ENCODE measurements at regions not wholly inside any gene's neighbourhood (a gene's known extent, or its start where the extent isn't known, plus 50 kb on each side); places are given as distances from the start of the nearest gene placed in this dataset.

DNA sequence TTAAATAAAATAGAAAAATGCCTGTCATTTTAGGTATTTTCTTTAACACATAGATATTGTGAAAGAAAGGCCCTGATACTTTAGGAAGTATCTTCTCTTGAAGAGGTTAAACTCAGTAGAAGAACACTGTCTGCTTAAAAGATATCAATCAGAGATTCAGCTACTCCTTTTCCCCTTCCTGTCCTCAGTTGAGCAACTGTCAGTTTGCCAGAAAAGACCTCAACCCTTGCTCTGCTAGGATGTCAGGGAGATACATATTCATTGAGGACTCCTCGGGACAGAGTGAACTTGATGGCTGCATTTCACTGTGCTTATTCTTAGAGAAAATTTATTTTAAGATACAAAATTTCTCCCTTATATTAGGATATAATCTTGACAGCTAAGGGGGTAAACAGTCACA, 173.6 kb upstream of the CACNA2D1 start:
- H3K27ac Mint-ChIP-seq: no peak overlapping the region
- H3K36me3 Mint-ChIP-seq: no peaks in the 10 kb centered on the region
- no peak overlapping the region for H3K4me3 Mint-ChIP-seq
- H3K4me1 Mint-ChIP-seq: peaks cover 0 to 3% (median 0%) of the 10 kb centered on the region in 3 donors
- WGBS (ENCODE audit: insufficient coverage): no CpG with 5 or more reads among the region's 1 CpG
- Histone ChIP-seq H3K36me3 (ENCODE audit: control insufficient read depth in 2 of 2, extremely low read depth in 1 of 2, insufficient read depth in 1 of 2, low read length in 1 of 2) (no peaks in the 10 kb centered on the region), H3K27ac (ENCODE audit: low read length) (no peak overlapping the region), H3K9me3 (no peaks in the 10 kb centered on the region), H3K4me1 (ENCODE audit: control insufficient read depth in 1 of 2, extremely low read depth in 1 of 2, insufficient read depth in 2 of 2, low read length in 2 of 2) (no peaks in the 10 kb centered on the region), H3K4me3 (ENCODE audit: control insufficient read depth in 1 of 2, extremely low read depth in 1 of 2, low read length in 1 of 2) (no peak overlapping the region), H3K27me3 (replicated peaks in 1 of 2; ENCODE audit: control insufficient read depth in 2 of 2, extremely low read depth in 1 of 2, insufficient read depth in 2 of 2, low read length in 1 of 2) (no peaks in the 10 kb centered on the region)
- ATAC-seq (replicated peaks in 1 of 4) (no peak), DNase-seq (no peak)
- H3K27me3 Mint-ChIP-seq: no peaks in the 10 kb centered on the region
- POLR2A ChIA-PET: no interaction called here
- CTCF ChIA-PET: no interaction called here
- peaks cover 5 to 12% (median 11%) of the 10 kb centered on the region in 3 donors for H3K9me3 Mint-ChIP-seq

DNA sequence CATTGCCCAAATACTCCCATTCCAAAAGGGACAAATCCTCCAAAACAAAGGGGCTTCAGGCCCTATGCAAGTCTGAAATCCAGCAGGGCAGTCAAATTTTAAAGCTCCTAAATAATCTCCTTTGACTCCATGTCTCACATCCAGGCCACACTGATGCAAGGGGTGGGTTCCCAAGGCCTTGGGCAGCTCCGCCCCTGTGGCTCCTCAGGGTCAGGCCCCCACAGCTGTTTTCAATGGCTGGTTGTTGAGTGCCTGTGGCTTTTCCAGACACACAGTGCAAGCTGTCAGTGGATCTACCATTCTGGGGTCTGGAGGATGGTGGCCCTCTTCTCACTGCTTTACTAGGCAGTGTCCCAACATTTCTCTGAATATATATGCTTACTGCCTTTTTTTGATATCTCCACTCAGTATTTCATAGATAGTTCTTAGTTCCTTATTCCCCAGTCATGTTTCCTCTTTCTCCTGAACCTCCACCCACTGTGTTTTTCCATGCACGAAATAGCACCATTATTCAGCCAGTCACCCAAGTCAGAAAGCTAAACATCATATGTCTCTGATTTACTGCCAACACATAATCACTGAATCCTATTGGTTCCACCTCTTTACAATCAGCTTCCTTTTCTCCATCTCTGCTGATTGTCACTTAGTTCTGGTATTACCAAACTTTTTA, 172.6 kb upstream of the CACNA2D1 start:
- Histone ChIP-seq H3K27ac (ENCODE audit: low read length) (no peak overlapping the region), H3K9me3 (no peaks in the 10 kb centered on the region), H3K4me3 (ENCODE audit: control insufficient read depth in 1 of 2, extremely low read depth in 1 of 2, low read length in 1 of 2) (no peak overlapping the region), H3K36me3 (ENCODE audit: control insufficient read depth in 2 of 2, extremely low read depth in 1 of 2, insufficient read depth in 1 of 2, low read length in 1 of 2) (no peaks in the 10 kb centered on the region), H3K4me1 (ENCODE audit: control insufficient read depth in 1 of 2, extremely low read depth in 1 of 2, insufficient read depth in 2 of 2, low read length in 2 of 2) (no peaks in the 10 kb centered on the region), H3K27me3 (replicated peaks in 1 of 2; ENCODE audit: control insufficient read depth in 2 of 2, extremely low read depth in 1 of 2, insufficient read depth in 2 of 2, low read length in 1 of 2) (no peaks in the 10 kb centered on the region)
- ChIA-PET CTCF (no interaction called here), POLR2A (no interaction called here)
- peaks cover 4 to 8% (median 5%) of the 10 kb centered on the region in 3 donors for H3K9me3 Mint-ChIP-seq
- no peak for DNase-seq
- no peaks in the 10 kb centered on the region for H3K27me3 Mint-ChIP-seq
- H3K27ac Mint-ChIP-seq: no peak overlapping the region
- H3K36me3 Mint-ChIP-seq: no peaks in the 10 kb centered on the region
- H3K4me1 Mint-ChIP-seq: peaks cover 0 to 3% (median 0%) of the 10 kb centered on the region in 3 donors
- 63% methylated on average over 1 of the region's 2 CpGs for WGBS (ENCODE audit: insufficient coverage)
- no peak for ATAC-seq (replicated peaks in 1 of 4)
- H3K4me3 Mint-ChIP-seq: no peak overlapping the region

DNA sequence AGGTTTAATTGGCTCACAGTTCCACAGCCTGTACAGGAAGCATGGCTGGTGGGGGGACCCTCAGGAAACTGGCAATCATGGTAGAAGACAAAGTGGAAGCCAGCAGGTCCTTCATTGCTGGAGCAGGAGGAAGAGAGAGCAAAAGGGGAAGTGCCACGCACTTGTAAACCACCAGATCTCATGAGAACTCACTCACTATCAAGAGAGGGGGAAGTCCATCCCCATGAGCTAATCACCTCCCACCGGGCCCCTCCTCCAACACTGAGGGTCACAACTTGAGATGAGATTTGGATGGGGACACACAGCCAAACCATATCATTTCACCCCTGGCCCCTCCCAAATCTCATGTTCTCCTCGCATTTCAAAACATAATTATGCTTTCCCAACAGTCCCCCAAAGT, 171.9 kb upstream of the CACNA2D1 start:
- Mint-ChIP-seq H3K9me3 (peaks cover 0 to 5% (median 0%) of the 10 kb centered on the region in 3 donors), H3K27me3 (no peaks in the 10 kb centered on the region), H3K4me1 (peaks cover 0 to 3% (median 0%) of the 10 kb centered on the region in 3 donors), H3K4me3 (no peak overlapping the region), H3K36me3 (no peaks in the 10 kb centered on the region), H3K27ac (no peak overlapping the region)
- DNase-seq: no peak
- Histone ChIP-seq H3K4me3 (ENCODE audit: control insufficient read depth in 1 of 2, extremely low read depth in 1 of 2, low read length in 1 of 2) (no peak overlapping the region), H3K9me3 (no peaks in the 10 kb centered on the region), H3K27ac (ENCODE audit: low read length) (no peak overlapping the region), H3K4me1 (ENCODE audit: control insufficient read depth in 1 of 2, extremely low read depth in 1 of 2, insufficient read depth in 2 of 2, low read length in 2 of 2) (no peaks in the 10 kb centered on the region), H3K27me3 (replicated peaks in 1 of 2; ENCODE audit: control insufficient read depth in 2 of 2, extremely low read depth in 1 of 2, insufficient read depth in 2 of 2, low read length in 1 of 2) (no peaks in the 10 kb centered on the region), H3K36me3 (ENCODE audit: control insufficient read depth in 2 of 2, extremely low read depth in 1 of 2, insufficient read depth in 1 of 2, low read length in 1 of 2) (no peaks in the 10 kb centered on the region)
- POLR2A ChIA-PET: no interaction called here
- CTCF ChIA-PET: no interaction called here
- ATAC-seq (replicated peaks in 1 of 4): no peak
- WGBS (ENCODE audit: insufficient coverage): 53% methylated on average over 2 of the region's 3 CpGs

DNA sequence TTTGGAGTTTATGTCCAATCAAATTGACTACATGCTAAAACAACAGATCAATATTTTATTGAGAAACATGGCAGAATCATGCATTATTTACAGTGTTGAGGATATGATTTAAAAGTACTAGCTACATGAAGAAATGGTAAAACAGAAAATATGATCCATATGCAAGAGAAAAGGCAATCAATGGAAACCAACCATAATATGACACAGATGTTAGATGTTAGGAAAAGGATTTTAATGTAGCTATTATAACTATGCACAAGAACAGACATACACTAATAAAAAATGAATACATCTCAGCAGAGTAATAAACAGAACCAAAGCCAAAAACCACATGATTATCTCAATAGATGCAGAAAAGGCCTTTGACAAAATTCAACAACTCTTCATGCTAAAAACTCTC, 166.2 kb upstream of the CACNA2D1 start:
- ChIA-PET CTCF (interaction anchor here in 1 of 2 donors (0.7 kb wide), 1 partner anchor 15 kb away, joined by 3 read pairs; no protein-coding TSS in a partner anchor), POLR2A (no interaction called here)
- Mint-ChIP-seq H3K4me1 (no peaks in the 10 kb centered on the region), H3K4me3 (no peak overlapping the region), H3K9me3 (peaks cover 0 to 5% (median 5%) of the 10 kb centered on the region in 3 donors), H3K27ac (no peak overlapping the region), H3K36me3 (no peaks in the 10 kb centered on the region), H3K27me3 (no peaks in the 10 kb centered on the region)
- H3K27ac ChIP-seq (ENCODE audit: low read length): no peak overlapping the region
- H3K36me3 ChIP-seq (ENCODE audit: control insufficient read depth in 2 of 2, extremely low read depth in 1 of 2, insufficient read depth in 1 of 2, low read length in 1 of 2): no peaks in the 10 kb centered on the region
- DNase-seq: no peak
- H3K27me3 ChIP-seq (replicated peaks in 1 of 2; ENCODE audit: control insufficient read depth in 2 of 2, extremely low read depth in 1 of 2, insufficient read depth in 2 of 2, low read length in 1 of 2): no peaks in the 10 kb centered on the region
- no peak for ATAC-seq (replicated peaks in 1 of 4)
- H3K4me3 ChIP-seq (ENCODE audit: control insufficient read depth in 1 of 2, extremely low read depth in 1 of 2, low read length in 1 of 2): no peak overlapping the region
- no peaks in the 10 kb centered on the region for H3K9me3 ChIP-seq
- H3K4me1 ChIP-seq (ENCODE audit: control insufficient read depth in 1 of 2, extremely low read depth in 1 of 2, insufficient read depth in 2 of 2, low read length in 2 of 2): no peaks in the 10 kb centered on the region

DNA sequence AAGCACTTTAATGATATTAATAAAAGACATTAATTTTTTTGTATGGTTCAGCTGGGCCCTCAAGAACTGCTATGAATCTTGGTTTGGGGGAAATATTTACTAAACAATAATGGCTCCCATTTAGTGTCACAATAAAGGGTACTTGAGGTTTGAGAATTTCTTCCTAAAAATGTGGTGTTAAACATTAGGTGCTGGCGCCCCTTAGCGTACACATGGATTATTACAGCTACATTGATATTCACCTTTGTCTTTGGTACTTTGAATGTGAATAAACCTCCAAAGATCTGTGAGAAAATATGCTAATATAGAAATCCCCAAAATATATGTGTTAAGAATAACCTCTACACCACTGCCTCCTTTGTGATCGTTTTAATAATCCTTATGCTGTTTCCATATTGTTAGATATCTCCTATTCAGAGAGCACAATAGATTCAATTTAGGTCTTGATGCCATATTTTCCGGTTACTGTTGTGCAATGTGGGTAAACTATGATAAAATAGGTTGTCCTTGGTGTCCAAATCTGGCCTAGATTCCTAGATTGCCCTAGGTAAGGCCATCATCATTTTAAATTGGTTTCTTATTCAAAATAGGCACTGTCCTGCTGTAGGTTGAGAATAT, 161.8 kb upstream of the CACNA2D1 start:
- POLR2A ChIA-PET: no interaction called here
- no peak overlapping the region for H3K27ac ChIP-seq (ENCODE audit: low read length)
- CTCF ChIA-PET: interaction anchor here in 1 of 2 donors (1.0 kb wide), 1 partner anchor 11 kb away, joined by 3 read pairs; no protein-coding TSS in a partner anchor
- H3K4me1 ChIP-seq (ENCODE audit: control insufficient read depth in 1 of 2, extremely low read depth in 1 of 2, insufficient read depth in 2 of 2, low read length in 2 of 2): no peaks in the 10 kb centered on the region
- no peak overlapping the region for H3K4me3 ChIP-seq (ENCODE audit: control insufficient read depth in 1 of 2, extremely low read depth in 1 of 2, low read length in 1 of 2)
- no peaks in the 10 kb centered on the region for H3K9me3 ChIP-seq
- H3K4me3 Mint-ChIP-seq: no peak overlapping the region
- H3K36me3 Mint-ChIP-seq: no peaks in the 10 kb centered on the region
- WGBS (ENCODE audit: insufficient coverage): no CpG with 5 or more reads among the region's 4 CpGs
- H3K27me3 Mint-ChIP-seq: no peaks in the 10 kb centered on the region
- no peak overlapping the region for H3K27ac Mint-ChIP-seq
- no peaks in the 10 kb centered on the region for H3K27me3 ChIP-seq (replicated peaks in 1 of 2; ENCODE audit: control insufficient read depth in 2 of 2, extremely low read depth in 1 of 2, insufficient read depth in 2 of 2, low read length in 1 of 2)
- DNase-seq: peak in 1 of 35 experiments; percentile 22
- ATAC-seq (replicated peaks in 1 of 4): no peak
- peaks cover 0 to 5% (median 5%) of the 10 kb centered on the region in 3 donors for H3K9me3 Mint-ChIP-seq
- H3K4me1 Mint-ChIP-seq: no peaks in the 10 kb centered on the region
- H3K36me3 ChIP-seq (ENCODE audit: control insufficient read depth in 2 of 2, extremely low read depth in 1 of 2, insufficient read depth in 1 of 2, low read length in 1 of 2): no peaks in the 10 kb centered on the region

DNA sequence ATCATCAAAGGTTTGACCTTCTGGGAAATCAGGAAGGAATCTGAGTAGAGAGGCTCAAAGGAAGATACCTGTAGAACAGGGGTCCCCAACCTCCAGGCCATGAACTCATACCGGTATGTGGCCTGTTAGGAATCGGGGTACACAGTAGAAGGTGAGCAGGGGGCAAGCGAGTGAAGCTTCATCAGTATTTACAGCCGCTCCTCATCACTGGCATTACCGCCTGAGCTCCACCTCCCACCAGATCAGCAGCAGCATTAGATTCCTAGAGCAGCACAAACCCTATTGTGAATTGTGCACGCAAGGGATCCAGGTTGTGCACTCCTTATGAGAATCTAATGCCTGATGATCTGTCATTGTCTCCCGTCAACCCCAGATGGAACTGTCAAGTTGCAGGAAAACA, 158.5 kb upstream of the CACNA2D1 start:
- Histone ChIP-seq H3K27ac (ENCODE audit: low read length) (no peak overlapping the region), H3K4me3 (ENCODE audit: control insufficient read depth in 1 of 2, extremely low read depth in 1 of 2, low read length in 1 of 2) (no peak overlapping the region), H3K27me3 (replicated peaks in 1 of 2; ENCODE audit: control insufficient read depth in 2 of 2, extremely low read depth in 1 of 2, insufficient read depth in 2 of 2, low read length in 1 of 2) (no peaks in the 10 kb centered on the region), H3K9me3 (no peaks in the 10 kb centered on the region), H3K4me1 (ENCODE audit: control insufficient read depth in 1 of 2, extremely low read depth in 1 of 2, insufficient read depth in 2 of 2, low read length in 2 of 2) (no peaks in the 10 kb centered on the region), H3K36me3 (ENCODE audit: control insufficient read depth in 2 of 2, extremely low read depth in 1 of 2, insufficient read depth in 1 of 2, low read length in 1 of 2) (no peaks in the 10 kb centered on the region)
- H3K27ac Mint-ChIP-seq: no peak overlapping the region
- H3K27me3 Mint-ChIP-seq: no peaks in the 10 kb centered on the region
- H3K4me1 Mint-ChIP-seq: no peaks in the 10 kb centered on the region
- CTCF ChIA-PET: no interaction called here
- POLR2A ChIA-PET: no interaction called here
- DNase-seq (no peak), ATAC-seq (replicated peaks in 1 of 4) (no peak)
- no peaks in the 10 kb centered on the region for H3K36me3 Mint-ChIP-seq
- H3K4me3 Mint-ChIP-seq: no peak overlapping the region
- no peaks in the 10 kb centered on the region for H3K9me3 Mint-ChIP-seq
- 100% methylated on average over 1 of the region's 7 CpGs for WGBS (ENCODE audit: insufficient coverage)
